ENCODE measurements at regions not wholly inside any gene's neighbourhood (a gene's known extent, or its start where the extent isn't known, plus 50 kb on each side); places are given as distances from the start of the nearest gene placed in this dataset.

DNA sequence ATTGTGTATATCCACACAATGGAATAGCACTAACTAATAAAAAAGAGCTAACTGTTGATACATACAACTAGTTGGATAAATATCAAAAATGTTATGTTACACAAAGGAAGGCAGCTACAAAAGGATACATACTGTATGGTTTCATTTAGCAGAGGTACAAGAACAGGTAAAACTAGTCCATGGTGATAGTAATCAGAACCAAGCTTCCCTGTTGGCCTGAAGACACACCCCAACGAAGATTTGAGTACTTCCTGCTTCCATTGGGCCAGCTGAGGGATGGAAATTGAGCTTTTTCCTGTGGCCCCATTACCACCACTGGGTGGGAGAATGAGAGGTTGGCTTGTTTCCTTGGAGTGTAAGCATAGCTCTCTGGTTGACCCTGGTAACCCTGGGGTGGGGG is 117.3 kb upstream of the CADPS start (continued):
- TF ChIP-seq PRPF4 (IDR thresholded peaks at IDR 0.05; ENCODE audit: low read depth, low read length, poor library complexity, severe bottlenecking) (no peak), IKZF1 (IDR thresholded peaks at IDR 0.05) (no peak), ZNF121 (CRISPR knock-in tag; IDR thresholded peaks at IDR 0.05) (no peak), CHD2 (IDR thresholded peaks at IDR 0.05; ENCODE audit: low read depth, low read length) (no peak), ZNF792 (CRISPR knock-in tag; IDR thresholded peaks at IDR 0.05) (no peak)
- TF ChIP-seq, protein P1, sequence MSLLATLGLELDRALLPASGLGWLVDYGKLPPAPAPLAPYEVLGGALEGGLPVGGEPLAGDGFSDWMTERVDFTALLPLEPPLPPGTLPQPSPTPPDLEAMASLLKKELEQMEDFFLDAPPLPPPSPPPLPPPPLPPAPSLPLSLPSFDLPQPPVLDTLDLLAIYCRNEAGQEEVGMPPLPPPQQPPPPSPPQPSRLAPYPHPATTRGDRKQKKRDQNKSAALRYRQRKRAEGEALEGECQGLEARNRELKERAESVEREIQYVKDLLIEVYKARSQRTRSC (CRISPR knock-in tag; IDR thresholded peaks at IDR 0.05; ENCODE audit: low read depth), result no peak

GRCh38 chr3:62995119-62995518 is 119.9 kb upstream of the CADPS start:
- no TSS peak for BruUV-seq (replicated peaks)
- no peaks in the 10 kb centered on the region for H3K9me3 ChIP-seq (ENCODE audit: low read length)
- ATAC-seq (no peak), DNase-seq (ENCODE audit: low spot score) (no peak), FAIRE-seq (no peak)
- H3K79me2 ChIP-seq (ENCODE audit: insufficient read depth, low read length), result no peaks in the 10 kb centered on the region
- no peak overlapping the region for H3K27ac ChIP-seq (ENCODE audit: extremely low read length, insufficient read depth, low read length)
- no peaks in the 10 kb centered on the region; a peak in 1 of 5 replicates for H3K27me3 ChIP-seq (ENCODE audit: control insufficient read depth in 1 of 2, insufficient read depth in 2 of 2, low read length in 2 of 2)
- WGBS (ENCODE audit: low lambda C conversion rate), result 0% methylated on average over 3 of the region's 3 CpGs
- ChIA-PET CTCF (ENCODE audit: low intra/inter-chr PET ratio, low total read pairs) (no interaction called here), POLR2A (no interaction called here)
- no peaks in the 10 kb centered on the region for H4K20me1 ChIP-seq (ENCODE audit: insufficient read depth, low read length)
- intact Hi-C loops (cut with micrococcal nuclease; ENCODE audit: unreplicated experiment), result no loop called here
- no peaks in the 10 kb centered on the region for H3K36me3 ChIP-seq (replicated peaks in 1 of 2; ENCODE audit: control insufficient read depth in 1 of 2, insufficient read depth in 2 of 2, low read length in 2 of 2)
- H3K4me3 ChIP-seq (replicated peaks in 1 of 3; ENCODE audit: insufficient read depth in 1 of 3, low read depth in 2 of 3, low read length in 3 of 3), result no peak overlapping the region
- in situ Hi-C loops (cut with HindIII; ENCODE audit: extremely low pct_ligation_motif_present, low pct_unique_long_range_greater_than_20kb), result no loop called here
- H3K9ac ChIP-seq (ENCODE audit: insufficient read depth, low read depth, low read length), result no peak overlapping the region
- H3K4me1 ChIP-seq (ENCODE audit: insufficient read depth, low read length), result no peaks in the 10 kb centered on the region
- no peak overlapping the region for H3K4me2 ChIP-seq (ENCODE audit: low read depth, low read length)
- no peak overlapping the region for H2AFZ ChIP-seq (ENCODE audit: low read length)
- TF ChIP-seq DPF2 (CRISPR knock-in tag; IDR thresholded peaks at IDR 0.05; ENCODE audit: borderline replicate concordance, low read depth) (no peak), FOXA1 (IDR thresholded peaks at IDR 0.05) (no peak), FOXA1 (CRISPR knock-in tag; IDR thresholded peaks at IDR 0.05) (no peak), ADNP (CRISPR knock-in tag; IDR thresholded peaks at IDR 0.05) (no peak), SRSF1 (optimal IDR thresholded peaks at IDR 0.05; ENCODE audit: low read depth, low read length) (no peak), ZNF138 (CRISPR knock-in tag; IDR thresholded peaks at IDR 0.05; ENCODE audit: low read depth) (no peak), ZNF770 (CRISPR knock-in tag; IDR thresholded peaks at IDR 0.05) (no peak), AKAP8 (CRISPR knock-in tag; IDR thresholded peaks at IDR 0.05) (no peak), SRY (CRISPR knock-in tag; IDR thresholded peaks at IDR 0.05) (no peak)
- TF ChIP-seq, protein P2, sequence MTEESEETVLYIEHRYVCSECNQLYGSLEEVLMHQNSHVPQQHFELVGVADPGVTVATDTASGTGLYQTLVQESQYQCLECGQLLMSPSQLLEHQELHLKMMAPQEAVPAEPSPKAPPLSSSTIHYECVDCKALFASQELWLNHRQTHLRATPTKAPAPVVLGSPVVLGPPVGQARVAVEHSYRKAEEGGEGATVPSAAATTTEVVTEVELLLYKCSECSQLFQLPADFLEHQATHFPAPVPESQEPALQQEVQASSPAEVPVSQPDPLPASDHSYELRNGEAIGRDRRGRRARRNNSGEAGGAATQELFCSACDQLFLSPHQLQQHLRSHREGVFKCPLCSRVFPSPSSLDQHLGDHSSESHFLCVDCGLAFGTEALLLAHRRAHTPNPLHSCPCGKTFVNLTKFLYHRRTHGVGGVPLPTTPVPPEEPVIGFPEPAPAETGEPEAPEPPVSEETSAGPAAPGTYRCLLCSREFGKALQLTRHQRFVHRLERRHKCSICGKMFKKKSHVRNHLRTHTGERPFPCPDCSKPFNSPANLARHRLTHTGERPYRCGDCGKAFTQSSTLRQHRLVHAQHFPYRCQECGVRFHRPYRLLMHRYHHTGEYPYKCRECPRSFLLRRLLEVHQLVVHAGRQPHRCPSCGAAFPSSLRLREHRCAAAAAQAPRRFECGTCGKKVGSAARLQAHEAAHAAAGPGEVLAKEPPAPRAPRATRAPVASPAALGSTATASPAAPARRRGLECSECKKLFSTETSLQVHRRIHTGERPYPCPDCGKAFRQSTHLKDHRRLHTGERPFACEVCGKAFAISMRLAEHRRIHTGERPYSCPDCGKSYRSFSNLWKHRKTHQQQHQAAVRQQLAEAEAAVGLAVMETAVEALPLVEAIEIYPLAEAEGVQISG (CRISPR knock-in tag; IDR thresholded peaks at IDR 0.05), result no peak
- TF ChIP-seq, protein P3, sequence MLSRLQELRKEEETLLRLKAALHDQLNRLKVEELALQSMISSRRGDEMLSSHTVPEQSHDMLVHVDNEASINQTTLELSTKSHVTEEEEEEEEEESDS (CRISPR knock-in tag; IDR thresholded peaks at IDR 0.05; ENCODE audit: borderline replicate concordance), result no peak
- TF ChIP-seq, protein P4, sequence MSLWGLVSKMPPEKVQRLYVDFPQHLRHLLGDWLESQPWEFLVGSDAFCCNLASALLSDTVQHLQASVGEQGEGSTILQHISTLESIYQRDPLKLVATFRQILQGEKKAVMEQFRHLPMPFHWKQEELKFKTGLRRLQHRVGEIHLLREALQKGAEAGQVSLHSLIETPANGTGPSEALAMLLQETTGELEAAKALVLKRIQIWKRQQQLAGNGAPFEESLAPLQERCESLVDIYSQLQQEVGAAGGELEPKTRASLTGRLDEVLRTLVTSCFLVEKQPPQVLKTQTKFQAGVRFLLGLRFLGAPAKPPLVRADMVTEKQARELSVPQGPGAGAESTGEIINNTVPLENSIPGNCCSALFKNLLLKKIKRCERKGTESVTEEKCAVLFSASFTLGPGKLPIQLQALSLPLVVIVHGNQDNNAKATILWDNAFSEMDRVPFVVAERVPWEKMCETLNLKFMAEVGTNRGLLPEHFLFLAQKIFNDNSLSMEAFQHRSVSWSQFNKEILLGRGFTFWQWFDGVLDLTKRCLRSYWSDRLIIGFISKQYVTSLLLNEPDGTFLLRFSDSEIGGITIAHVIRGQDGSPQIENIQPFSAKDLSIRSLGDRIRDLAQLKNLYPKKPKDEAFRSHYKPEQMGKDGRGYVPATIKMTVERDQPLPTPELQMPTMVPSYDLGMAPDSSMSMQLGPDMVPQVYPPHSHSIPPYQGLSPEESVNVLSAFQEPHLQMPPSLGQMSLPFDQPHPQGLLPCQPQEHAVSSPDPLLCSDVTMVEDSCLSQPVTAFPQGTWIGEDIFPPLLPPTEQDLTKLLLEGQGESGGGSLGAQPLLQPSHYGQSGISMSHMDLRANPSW (CRISPR knock-in tag; IDR thresholded peaks at IDR 0.05; ENCODE audit: borderline replicate concordance), result no peak
